Peyer's patch (tissue), 4 donors: ENCODE measurements at regions not wholly inside any gene's neighbourhood (a gene's known extent, or its start where the extent isn't known, plus 50 kb on each side); places are given as distances from the start of the nearest gene placed in this dataset.

Experiments
- DNase-seq, 3 donors: peaks; one replicate each; pipeline ENCODE4 v3.0.0-alpha.2; 2017 to 2019
- H3K27ac ChIP-seq, 4 donors: fragments of 200-600 bp; sonication (generic); one replicate each; pipeline ENCODE4 v1.5.1; 2016 to 2019
- H3K27me3 ChIP-seq, 2 donors: fragments of 200-600 bp; sonication (generic); one replicate each; pipeline ENCODE4 v1.5.1; 2019
- H3K36me3 ChIP-seq, 3 donors: fragments of 200-600 bp; sonication (generic); one replicate each; pipeline ENCODE4 v1.5.1; 2016 to 2019
- H3K4me1 ChIP-seq, 4 donors: fragments of 200-600 bp; sonication (generic); one replicate each; pipeline ENCODE4 v1.5.1; 2016 to 2019
- H3K4me3 ChIP-seq, 4 donors: fragments of 200-600 bp; sonication (generic); 1 replicate in 3 of 4; 2 replicates in 1 of 4; pipeline ENCODE4 v1.5.1; 2016 to 2019; ENCODE audit warnings: mild to moderate bottlenecking in 1 of 4
- H3K9me3 ChIP-seq, 4 donors: fragments of 200-600 bp; sonication (generic); one replicate each; pipeline ENCODE4 v1.5.1; 2016 to 2019; ENCODE audit warnings: mild to moderate bottlenecking in 1 of 4
- POLR2A ChIP-seq, 2 donors: fragments of 450-650 bp; IDR thresholded peaks; one replicate each; pipeline ENCODE4 v1.5.1; 2017; ENCODE audit warnings: antibody characterized with exemption in 2 of 2, mild to moderate bottlenecking in 2 of 2, moderate library complexity in 2 of 2
- TF ChIP-seq, protein P1 (sequence below), 6 experiments: fragments of 450-650 bp in 4 of 6; fragments of 200-600 bp in 2 of 6; sonication (generic) in 1 of 6; IDR thresholded peaks; one replicate each; pipeline ENCODE4 v1.5.1; 2017 to 2019; ENCODE audit warnings: antibody characterized with exemption in 6 of 6, mild to moderate bottlenecking in 3 of 6, moderate library complexity in 1 of 6

DNA sequence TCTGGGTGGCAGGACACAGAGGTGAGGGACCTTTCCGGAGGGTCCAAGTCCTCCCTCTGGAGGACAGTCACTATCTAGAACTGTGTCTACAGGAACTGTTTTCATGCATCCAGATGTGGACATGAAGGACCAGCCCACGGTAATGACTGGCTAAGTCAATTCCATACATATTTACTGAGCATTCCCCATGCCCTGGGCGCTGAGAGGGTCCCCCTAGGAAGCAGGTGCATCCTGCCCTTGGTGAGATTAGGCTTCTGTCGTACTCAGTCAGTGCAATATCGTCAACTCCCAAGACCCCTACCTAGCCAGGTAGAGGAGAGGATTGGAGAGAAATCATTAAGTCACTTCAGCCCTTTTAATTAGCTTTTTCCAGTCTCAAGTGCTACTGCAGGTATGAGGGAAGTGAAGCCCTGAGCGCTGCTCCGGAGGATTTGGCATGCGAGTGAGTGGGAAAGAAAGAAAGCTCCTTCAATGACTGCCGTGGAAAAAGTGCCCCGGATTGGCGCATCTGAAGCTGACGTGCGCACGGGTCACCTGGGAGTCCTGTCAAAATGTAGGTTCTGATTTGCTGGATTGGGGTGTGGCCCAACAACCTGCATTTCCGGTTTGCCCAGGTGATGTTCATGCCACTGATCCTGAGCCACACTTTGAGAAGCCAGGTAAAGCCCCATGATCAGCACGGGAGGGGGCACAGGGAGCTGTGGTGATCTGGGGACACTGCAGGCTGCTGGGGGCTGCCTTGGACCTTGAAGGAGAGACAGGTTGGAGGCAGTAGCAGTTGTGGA is 367.4 kb upstream of the TNRC6C start:
- H3K4me1 ChIP-seq, result peaks cover 0 to 4% (median 0%) of the 10 kb centered on the region in 4 donors
- no peak overlapping the region for H3K4me3 ChIP-seq
- TF ChIP-seq POLR2A (IDR thresholded peaks at IDR 0.05), result no peak
- TF ChIP-seq, protein P1, sequence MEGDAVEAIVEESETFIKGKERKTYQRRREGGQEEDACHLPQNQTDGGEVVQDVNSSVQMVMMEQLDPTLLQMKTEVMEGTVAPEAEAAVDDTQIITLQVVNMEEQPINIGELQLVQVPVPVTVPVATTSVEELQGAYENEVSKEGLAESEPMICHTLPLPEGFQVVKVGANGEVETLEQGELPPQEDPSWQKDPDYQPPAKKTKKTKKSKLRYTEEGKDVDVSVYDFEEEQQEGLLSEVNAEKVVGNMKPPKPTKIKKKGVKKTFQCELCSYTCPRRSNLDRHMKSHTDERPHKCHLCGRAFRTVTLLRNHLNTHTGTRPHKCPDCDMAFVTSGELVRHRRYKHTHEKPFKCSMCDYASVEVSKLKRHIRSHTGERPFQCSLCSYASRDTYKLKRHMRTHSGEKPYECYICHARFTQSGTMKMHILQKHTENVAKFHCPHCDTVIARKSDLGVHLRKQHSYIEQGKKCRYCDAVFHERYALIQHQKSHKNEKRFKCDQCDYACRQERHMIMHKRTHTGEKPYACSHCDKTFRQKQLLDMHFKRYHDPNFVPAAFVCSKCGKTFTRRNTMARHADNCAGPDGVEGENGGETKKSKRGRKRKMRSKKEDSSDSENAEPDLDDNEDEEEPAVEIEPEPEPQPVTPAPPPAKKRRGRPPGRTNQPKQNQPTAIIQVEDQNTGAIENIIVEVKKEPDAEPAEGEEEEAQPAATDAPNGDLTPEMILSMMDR (IDR thresholded peaks at IDR 0.05), result no peak
- H3K9me3 ChIP-seq, result no peaks in the 10 kb centered on the region
- no peak for DNase-seq
- H3K27ac ChIP-seq, result no peak overlapping the region
- H3K27me3 ChIP-seq, result no peaks in the 10 kb centered on the region
- no peaks in the 10 kb centered on the region for H3K36me3 ChIP-seq

DNA sequence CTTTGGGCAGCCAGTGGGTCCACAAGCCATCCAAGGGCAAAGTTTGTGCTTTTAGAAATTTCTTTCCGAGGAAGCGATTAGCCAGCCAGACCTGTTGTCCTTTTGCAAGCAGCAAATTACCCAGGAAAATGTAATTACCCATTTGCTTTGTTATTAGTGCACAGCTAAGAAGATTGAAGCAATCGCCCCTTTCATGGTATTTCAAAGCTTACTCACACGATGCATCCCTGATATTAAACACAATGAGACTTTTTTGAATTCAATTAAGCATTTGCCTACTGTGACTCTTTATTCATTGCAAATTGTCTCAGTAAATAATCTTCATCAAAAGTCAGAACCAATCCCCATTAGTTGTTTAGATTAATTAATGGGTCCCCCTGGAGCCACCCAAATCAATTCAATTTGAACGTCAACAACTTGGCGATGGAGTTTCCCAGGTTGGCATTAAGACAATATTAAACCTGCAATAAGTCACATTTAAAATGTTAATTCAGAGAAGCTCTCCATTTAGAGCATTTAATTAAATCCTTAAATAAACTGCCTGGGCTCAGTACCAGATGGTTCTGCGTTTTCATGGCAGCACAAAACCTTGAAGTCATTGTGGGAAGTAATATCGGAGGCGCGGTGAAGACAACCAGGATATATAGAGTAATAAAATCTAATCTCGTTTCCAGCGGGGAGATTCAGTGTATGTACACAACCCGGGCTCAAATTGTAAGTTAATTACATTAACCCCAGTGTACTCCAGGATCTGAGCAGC is 366.2 kb upstream of the TNRC6C start:
- Histone ChIP-seq H3K36me3 (no peaks in the 10 kb centered on the region), H3K9me3 (no peaks in the 10 kb centered on the region), H3K27me3 (no peaks in the 10 kb centered on the region), H3K4me3 (no peak overlapping the region), H3K4me1 (peaks cover 0 to 4% (median 0%) of the 10 kb centered on the region in 4 donors), H3K27ac (no peak overlapping the region)
- TF ChIP-seq, protein P1 (IDR thresholded peaks at IDR 0.05), result no peak
- TF ChIP-seq POLR2A (IDR thresholded peaks at IDR 0.05), result no peak
- DNase-seq, result no peak

DNA sequence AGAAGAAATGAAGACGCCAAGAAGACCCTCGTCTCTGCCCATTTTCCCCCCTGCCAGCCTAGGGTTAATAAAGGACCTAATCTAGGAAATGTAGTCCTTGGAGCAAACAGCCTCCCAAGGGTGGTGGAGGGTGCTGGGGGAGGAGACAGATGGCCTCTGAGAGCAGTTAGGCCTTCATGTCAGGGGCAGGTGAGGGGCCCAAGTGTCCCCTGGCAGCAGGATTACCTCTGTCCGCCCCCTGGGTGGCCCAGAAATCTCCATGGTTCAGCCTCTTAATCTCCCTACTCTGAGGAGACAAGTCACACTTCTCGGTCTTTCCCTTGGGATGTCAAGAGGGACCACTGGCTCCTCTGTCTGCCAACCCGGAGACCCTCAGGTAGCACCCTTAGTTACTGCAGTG is 365.4 kb upstream of the TNRC6C start:
- Histone ChIP-seq H3K27me3 (no peaks in the 10 kb centered on the region), H3K36me3 (no peaks in the 10 kb centered on the region), H3K4me3 (no peak overlapping the region), H3K4me1 (peaks cover 0 to 4% (median 0%) of the 10 kb centered on the region in 4 donors), H3K9me3 (no peaks in the 10 kb centered on the region), H3K27ac (no peak overlapping the region)
- no peak for DNase-seq
- TF ChIP-seq, protein P1 (IDR thresholded peaks at IDR 0.05), result no peak
- no peak for TF ChIP-seq POLR2A (IDR thresholded peaks at IDR 0.05)

DNA sequence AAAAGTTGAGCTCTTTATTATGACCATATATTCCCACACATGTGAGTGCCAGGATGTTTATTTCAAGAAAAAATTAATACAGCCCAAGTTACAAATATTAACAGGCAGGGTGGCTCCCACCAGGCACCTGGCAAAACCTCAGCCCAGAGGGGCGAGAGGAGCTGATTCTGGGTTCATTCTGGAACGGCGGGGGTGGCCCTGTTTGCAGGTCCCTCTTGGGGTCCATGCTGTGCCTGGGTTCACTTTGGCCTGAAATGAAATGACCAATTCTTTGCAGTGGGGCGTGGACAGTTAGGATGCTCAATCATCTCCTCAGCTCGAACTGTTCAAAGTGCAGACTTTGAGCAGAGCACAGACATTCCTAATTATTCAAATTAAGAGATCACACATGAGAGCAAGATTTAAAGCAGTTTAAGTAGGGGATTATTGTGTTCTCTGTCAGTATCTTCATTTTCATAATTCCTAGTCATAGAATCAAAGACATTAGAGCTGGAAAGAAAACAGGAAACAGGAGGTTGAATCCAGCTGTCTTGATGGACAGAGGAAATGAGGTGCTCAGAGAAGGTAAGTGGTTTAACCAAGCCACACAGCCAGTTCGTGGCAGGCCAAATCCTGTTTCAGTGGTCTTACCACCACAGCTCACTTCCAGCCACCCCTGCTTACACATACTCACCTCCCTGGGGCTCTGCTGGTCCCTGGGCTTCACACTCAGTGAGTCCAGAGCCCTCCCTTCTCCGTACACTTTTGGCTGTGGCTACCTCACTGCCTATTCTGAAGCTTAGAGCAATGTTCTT is 363.9 kb upstream of the TNRC6C start:
- no peak overlapping the region for H3K4me3 ChIP-seq
- H3K27me3 ChIP-seq, result no peaks in the 10 kb centered on the region
- H3K36me3 ChIP-seq, result no peaks in the 10 kb centered on the region
- TF ChIP-seq POLR2A (IDR thresholded peaks at IDR 0.05), result no peak
- TF ChIP-seq, protein P1 (IDR thresholded peaks at IDR 0.05), result no peak
- no peaks in the 10 kb centered on the region for H3K9me3 ChIP-seq
- DNase-seq, result no peak
- peaks cover 0 to 4% (median 0%) of the 10 kb centered on the region in 4 donors for H3K4me1 ChIP-seq
- H3K27ac ChIP-seq, result no peak overlapping the region
